Cardiac muscle cell (in vitro differentiated cells and primary cell): ENCODE measurements at regions not wholly inside any gene's neighbourhood (a gene's known extent, or its start where the extent isn't known, plus 50 kb on each side); places are given as distances from the start of the nearest gene placed in this dataset.

Source experiments
- DNase-seq, 2 donors: peaks; one replicate each; pipeline versions ENCODE4 v3.0.0 to v3.0.0-alpha.2; 2010 to 2017; ENCODE audit warnings: low read depth in 1 of 2, low spot score in 1 of 2
- H3K27ac ChIP-seq: fragments of 200-600 bp; sonication (generic); 2 replicates; pipeline ENCODE4 v1.5.1; 2016
- H3K27me3 ChIP-seq: fragments of 200-600 bp; sonication (generic); 2 replicates; pipeline ENCODE4 v1.6.0; 2016; ENCODE audit warnings: control low read depth
- H3K36me3 ChIP-seq: fragments of 200-600 bp; sonication (generic); 2 replicates; pipeline ENCODE4 v1.5.1; 2016; ENCODE audit warnings: control low read depth
- H3K4me1 ChIP-seq: fragments of 200-600 bp; sonication (generic); 2 replicates; pipeline ENCODE4 v1.8.1; 2017; ENCODE audit warnings: low read depth, mild to moderate bottlenecking, mixed run types
- H3K4me3 ChIP-seq: fragments of 200-600 bp; sonication (generic); 2 replicates; pipeline ENCODE4 v1.5.1; 2016; ENCODE audit warnings: mild to moderate bottlenecking
- H3K9me3 ChIP-seq: fragments of 200-600 bp; sonication (generic); 2 replicates; pipeline ENCODE4 v1.5.1; 2017; ENCODE audit warnings: low read depth, mild to moderate bottlenecking, control low read depth
- CTCF ChIP-seq: IDR thresholded peaks from 2 replicates; pipeline ENCODE4 v1.5.1; 2012; ENCODE audit warnings: low read depth, mild to moderate bottlenecking, low read length

DNA sequence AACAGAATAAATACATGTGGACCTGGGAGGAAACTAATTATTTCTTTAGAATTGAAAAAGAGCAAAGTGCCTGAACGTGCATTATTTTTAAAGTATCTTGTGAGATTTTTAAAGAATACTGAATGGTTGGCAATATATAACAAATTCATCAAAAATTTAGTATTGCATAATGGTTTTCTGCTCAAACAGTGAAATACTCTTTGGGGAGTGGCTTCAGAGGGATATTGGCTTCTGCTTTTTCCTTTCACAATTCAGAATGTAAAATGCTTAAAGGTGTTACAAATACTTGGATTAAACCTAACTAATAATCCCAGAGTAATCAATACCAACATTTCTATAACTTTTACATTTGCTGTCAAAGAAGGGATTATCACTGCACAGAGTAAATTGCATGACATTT lies 379.3 kb upstream of the CHD1 start:
- Histone ChIP-seq H3K27me3 (no peaks in the 10 kb centered on the region), H3K9me3 (no peaks in the 10 kb centered on the region), H3K27ac (no peak overlapping the region), H3K4me1 (no peaks in the 10 kb centered on the region), H3K36me3 (no peaks in the 10 kb centered on the region), H3K4me3 (no peak overlapping the region)
- TF ChIP-seq CTCF: no peak
- DNase-seq: no peak

DNA sequence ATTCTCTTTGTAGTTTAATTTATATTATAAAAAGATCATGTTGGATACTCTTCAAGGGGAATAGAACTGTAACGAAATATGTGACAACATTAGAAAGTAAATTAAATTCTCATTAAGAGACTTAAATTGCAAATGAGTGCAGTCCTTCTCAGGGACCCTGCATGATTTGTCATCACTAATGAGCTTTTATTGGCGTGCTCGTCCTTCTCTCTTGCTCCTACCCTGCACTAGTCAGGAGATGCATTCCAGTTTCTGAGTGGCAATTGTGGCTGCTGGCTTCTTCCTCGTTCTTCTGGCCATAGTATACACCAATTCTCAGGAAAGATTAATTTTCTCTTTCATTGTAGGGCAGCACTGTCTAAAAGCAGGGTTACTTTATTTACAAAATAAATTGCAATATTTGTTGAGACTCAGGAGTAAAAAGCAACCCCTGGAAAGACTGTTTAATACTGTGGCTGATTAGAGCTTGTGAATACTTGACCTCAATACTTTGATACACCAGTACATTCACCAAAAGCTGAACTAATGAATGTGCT lies 376.3 kb upstream of the CHD1 start:
- no peak for TF ChIP-seq CTCF

GRCh38 chr5:99285606-99286005 lies 356.8 kb upstream of the CHD1 start:
- no peak overlapping the region for H3K4me3 ChIP-seq

More for the DNA sequence above, 376.3 kb upstream of the CHD1 start:
- H3K27me3 ChIP-seq: no peaks in the 10 kb centered on the region
- no peaks in the 10 kb centered on the region for H3K4me1 ChIP-seq
- H3K36me3 ChIP-seq: no peaks in the 10 kb centered on the region
- no peaks in the 10 kb centered on the region for H3K9me3 ChIP-seq
- no peak for DNase-seq
- H3K4me3 ChIP-seq: no peak overlapping the region
- H3K27ac ChIP-seq: no peak overlapping the region

GRCh38 chr5:99275128-99275527 lies 346.3 kb upstream of the CHD1 start:
- H3K4me3 ChIP-seq: no peak overlapping the region
- H3K4me1 ChIP-seq: no peaks in the 10 kb centered on the region
- TF ChIP-seq CTCF: no peak
- no peaks in the 10 kb centered on the region for H3K27me3 ChIP-seq
- no peaks in the 10 kb centered on the region for H3K9me3 ChIP-seq
- no peak for DNase-seq
- H3K27ac ChIP-seq: no peak overlapping the region
- no peaks in the 10 kb centered on the region for H3K36me3 ChIP-seq

More at GRCh38 chr5:99285606-99286005, 356.8 kb upstream of the CHD1 start:
- DNase-seq: no peak
- H3K36me3 ChIP-seq: no peaks in the 10 kb centered on the region
- no peak for TF ChIP-seq CTCF
- no peaks in the 10 kb centered on the region for H3K9me3 ChIP-seq
- H3K27ac ChIP-seq: no peak overlapping the region
- H3K27me3 ChIP-seq: no peaks in the 10 kb centered on the region
- no peaks in the 10 kb centered on the region for H3K4me1 ChIP-seq

- H3K36me3 ChIP-seq: no peaks in the 10 kb centered on the region
- DNase-seq: no peak
- H3K4me3 ChIP-seq: no peak overlapping the region
- H3K27ac ChIP-seq: no peak overlapping the region
- no peaks in the 10 kb centered on the region for H3K27me3 ChIP-seq
- H3K9me3 ChIP-seq: no peaks in the 10 kb centered on the region
- no peak for TF ChIP-seq CTCF
- no peaks in the 10 kb centered on the region for H3K4me1 ChIP-seq
Observed at GRCh38 chr5:99272576-99272975, 343.8 kb upstream of the CHD1 start.

- Histone ChIP-seq H3K27me3 (no peaks in the 10 kb centered on the region), H3K4me1 (no peaks in the 10 kb centered on the region)
- no peak for TF ChIP-seq CTCF
Observed at GRCh38 chr5:99258819-99259218, 330.0 kb upstream of the CHD1 start.

More at GRCh38 chr5:99258819-99259218, 330.0 kb upstream of the CHD1 start:
- no peaks in the 10 kb centered on the region for H3K9me3 ChIP-seq
- no peak for DNase-seq
- no peaks in the 10 kb centered on the region for H3K36me3 ChIP-seq
- no peak overlapping the region for H3K4me3 ChIP-seq
- no peak overlapping the region for H3K27ac ChIP-seq
